Mesendoderm (in vitro differentiated cells): ENCODE measurements at regions not wholly inside any gene's neighbourhood (a gene's known extent, or its start where the extent isn't known, plus 50 kb on each side); places are given as distances from the start of the nearest gene placed in this dataset.
A peak's percentile ranks its signal among the peaks of the same experiment; 100 is the strongest.

ENCODE experiments used
- DNase-seq: peaks from one replicate; pipeline ENCODE4 v3.0.0; 2013
- H2AK5ac ChIP-seq: 2 replicates; pipeline ENCODE4 v1.6.1; 2013; ENCODE audit warnings: low read length, inconsistent platforms
- H2BK120ac ChIP-seq: 2 replicates; pipeline ENCODE4 v1.6.1; 2013; ENCODE audit warnings: low read depth, mild to moderate bottlenecking, low read length, moderate library complexity, mixed read lengths
- H2BK15ac ChIP-seq: replicated peaks from 2 replicates; pipeline ENCODE4 v1.6.1; 2013; ENCODE audit warnings: low read depth, mild to moderate bottlenecking, moderate library complexity
- H2BK5ac ChIP-seq: 2 replicates; pipeline ENCODE4 v1.6.1; 2013; ENCODE audit warnings: low read length, inconsistent platforms
- H3K18ac ChIP-seq: 2 replicates; pipeline ENCODE4 v1.6.1; 2013; ENCODE audit warnings: mild to moderate bottlenecking, low read length, mixed read lengths
- H3K23ac ChIP-seq: one replicate; pipeline ENCODE4 v1.6.1; 2013; ENCODE audit warnings: low read length
- H3K27ac ChIP-seq: 2 replicates; pipeline ENCODE4 v1.5.1; 2013; ENCODE audit warnings: low read depth, mild to moderate bottlenecking, inconsistent platforms, low read length, moderate library complexity
- H3K27me3 ChIP-seq: 2 replicates; pipeline ENCODE4 v1.6.1; 2013; ENCODE audit warnings: low read length, control low read depth, mild to moderate bottlenecking, inconsistent platforms; ENCODE audit not compliant: insufficient read depth, poor library complexity
- H3K36me3 ChIP-seq: 2 replicates; pipeline ENCODE4 v1.6.1; 2013; ENCODE audit warnings: low read length, inconsistent platforms; ENCODE audit not compliant: control insufficient read depth, insufficient read depth
- H3K4ac ChIP-seq: one replicate; pipeline ENCODE4 v1.6.1; 2013; ENCODE audit warnings: low read depth, mild to moderate bottlenecking, low read length, moderate library complexity
- H3K4me1 ChIP-seq: 2 replicates; pipeline ENCODE4 v1.6.1; 2013; ENCODE audit warnings: low read depth, low read length, inconsistent platforms; ENCODE audit not compliant: control insufficient read depth
- H3K4me2 ChIP-seq: 2 replicates; pipeline ENCODE4 v1.6.1; 2013; ENCODE audit warnings: low read length
- H3K4me3 ChIP-seq: 2 replicates; pipeline ENCODE4 v1.5.1; 2013; ENCODE audit warnings: mild to moderate bottlenecking, low read length
- H3K56ac ChIP-seq: one replicate; pipeline ENCODE4 v1.6.1; 2013; ENCODE audit warnings: low read length
- H3K79me1 ChIP-seq: 2 replicates; pipeline ENCODE4 v1.6.1; 2013; ENCODE audit warnings: low read length, inconsistent platforms
- H3K79me2 ChIP-seq: 2 replicates; pipeline ENCODE4 v1.6.1; 2013; ENCODE audit warnings: mild to moderate bottlenecking, low read length; ENCODE audit not compliant: control insufficient read depth, insufficient read depth
- H3K9ac ChIP-seq: 2 replicates; pipeline ENCODE4 v1.6.1; 2013; ENCODE audit warnings: low read length, inconsistent platforms
- H4K5ac ChIP-seq: one replicate; pipeline ENCODE4 v1.6.1; 2013; ENCODE audit warnings: low read length
- H4K8ac ChIP-seq: one replicate; pipeline ENCODE4 v1.6.1; 2013; ENCODE audit warnings: low read depth, mild to moderate bottlenecking, control low read depth, low read length, moderate library complexity
- WGBS: extraction: QIAGEN DNeasy Blood & Tissue Kit; methylation state at CpG from one replicate; pipeline ENCODE4 v1.1.7; 2013; ENCODE audit warnings: low lambda C conversion rate, missing lambda C conversion rate; ENCODE audit not compliant: insufficient coverage; ENCODE audit errors: extremely low coverage; 5-methylcytosine and 5-hydroxymethylcytosine counted together

GRCh38 chr3:34203386-34203785, 405.0 kb downstream of the PDCD6IP start:
- Histone ChIP-seq H3K36me3 (no peaks in the 10 kb centered on the region), H4K8ac (no peak overlapping the region), H3K56ac (no peak overlapping the region), H3K23ac (no peak overlapping the region), H3K4me3 (no peak overlapping the region), H2AK5ac (no peak overlapping the region), H3K4me2 (no peak overlapping the region), H3K4me1 (no peaks in the 10 kb centered on the region), H2BK5ac (no peak overlapping the region), H2BK120ac (no peak overlapping the region), H4K5ac (no peak overlapping the region), H2BK15ac (no peak overlapping the region), H3K79me1 (no peaks in the 10 kb centered on the region), H3K27me3 (no peaks in the 10 kb centered on the region), H3K27ac (no peak overlapping the region), H3K18ac (no peak overlapping the region), H3K79me2 (no peaks in the 10 kb centered on the region), H3K9ac (no peak overlapping the region), H3K4ac (no peak overlapping the region)
- no CpG with 5 or more reads among the region's 4 CpGs for WGBS
- no peak for DNase-seq

- Histone ChIP-seq H2BK15ac (no peak overlapping the region), H3K18ac (no peak overlapping the region), H3K4me2 (no peak overlapping the region), H3K27ac (no peak overlapping the region), H3K4ac (no peak overlapping the region), H3K9ac (no peak overlapping the region), H3K56ac (no peak overlapping the region), H3K79me1 (no peaks in the 10 kb centered on the region), H3K79me2 (no peaks in the 10 kb centered on the region), H3K4me1 (no peaks in the 10 kb centered on the region), H3K23ac (no peak overlapping the region), H4K8ac (no peak overlapping the region), H2BK120ac (no peak overlapping the region), H3K4me3 (no peak overlapping the region), H2BK5ac (no peak overlapping the region), H4K5ac (no peak overlapping the region), H2AK5ac (no peak overlapping the region), H3K27me3 (no peaks in the 10 kb centered on the region), H3K36me3 (no peaks in the 10 kb centered on the region)
- DNase-seq, result peak; percentile 37
- no CpG with 5 or more reads among the region's 2 CpGs for WGBS
Observed at GRCh38 chr3:34207002-34207401, 408.6 kb downstream of the PDCD6IP start.

- Histone ChIP-seq H2BK15ac (no peak overlapping the region), H3K23ac (no peak overlapping the region), H3K56ac (no peak overlapping the region), H2BK120ac (no peak overlapping the region), H3K18ac (no peak overlapping the region), H3K4ac (no peak overlapping the region), H3K27ac (no peak overlapping the region), H3K9ac (no peak overlapping the region), H3K27me3 (no peaks in the 10 kb centered on the region), H4K5ac (no peak overlapping the region), H2AK5ac (no peak overlapping the region), H3K4me2 (no peak overlapping the region), H4K8ac (no peak overlapping the region), H3K4me1 (no peaks in the 10 kb centered on the region), H3K79me1 (no peaks in the 10 kb centered on the region), H3K4me3 (no peak overlapping the region), H3K36me3 (no peaks in the 10 kb centered on the region), H3K79me2 (no peaks in the 10 kb centered on the region), H2BK5ac (no peak overlapping the region)
- no CpG with 5 or more reads among the region's 1 CpG for WGBS
- no peak for DNase-seq
Observed at GRCh38 chr3:34207806-34208205, 409.4 kb downstream of the PDCD6IP start.

GRCh38 chr3:34212175-34212574, 413.7 kb downstream of the PDCD6IP start:
- no peak for DNase-seq
- Histone ChIP-seq H3K4me2 (no peak overlapping the region), H2AK5ac (no peak overlapping the region), H2BK120ac (no peak overlapping the region), H3K79me2 (no peaks in the 10 kb centered on the region), H4K8ac (no peak overlapping the region), H3K4me3 (no peak overlapping the region), H3K23ac (no peak overlapping the region), H3K56ac (no peak overlapping the region), H4K5ac (no peak overlapping the region), H2BK5ac (no peak overlapping the region), H3K9ac (no peak overlapping the region), H3K27me3 (no peaks in the 10 kb centered on the region), H3K79me1 (no peaks in the 10 kb centered on the region), H3K18ac (no peak overlapping the region), H3K4ac (no peak overlapping the region), H3K27ac (no peak overlapping the region), H3K36me3 (no peaks in the 10 kb centered on the region), H3K4me1 (no peaks in the 10 kb centered on the region), H2BK15ac (no peak overlapping the region)
- no CpG with 5 or more reads among the region's 2 CpGs for WGBS

GRCh38 chr3:34212656-34213055, 414.2 kb downstream of the PDCD6IP start:
- Histone ChIP-seq H3K36me3 (no peaks in the 10 kb centered on the region), H3K9ac (no peak overlapping the region), H3K18ac (no peak overlapping the region), H3K79me2 (no peaks in the 10 kb centered on the region), H2BK5ac (no peak overlapping the region), H4K8ac (no peak overlapping the region), H2AK5ac (no peak overlapping the region), H3K27ac (no peak overlapping the region), H3K79me1 (no peaks in the 10 kb centered on the region), H2BK120ac (no peak overlapping the region), H4K5ac (no peak overlapping the region), H3K4me1 (no peaks in the 10 kb centered on the region), H3K23ac (no peak overlapping the region), H3K27me3 (no peaks in the 10 kb centered on the region), H3K4ac (no peak overlapping the region), H3K4me3 (no peak overlapping the region), H2BK15ac (no peak overlapping the region), H3K56ac (no peak overlapping the region), H3K4me2 (no peak overlapping the region)
- no peak for DNase-seq
- WGBS, result no CpG with 5 or more reads among the region's 4 CpGs

GRCh38 chr3:34213478-34213877, 415.0 kb downstream of the PDCD6IP start:
- no peak overlapping the region for H3K4me3 ChIP-seq
- DNase-seq, result peak; percentile 21
- H3K4me1 ChIP-seq, result no peaks in the 10 kb centered on the region
- no peak overlapping the region for H3K18ac ChIP-seq
- no peak overlapping the region for H3K4me2 ChIP-seq
- no peaks in the 10 kb centered on the region for H3K27me3 ChIP-seq
- no peaks in the 10 kb centered on the region for H3K79me2 ChIP-seq
- no peak overlapping the region for H3K56ac ChIP-seq
- H2BK15ac ChIP-seq, result no peak overlapping the region
- no peak overlapping the region for H3K27ac ChIP-seq
- no peaks in the 10 kb centered on the region for H3K79me1 ChIP-seq
- no peak overlapping the region for H2AK5ac ChIP-seq
- H4K8ac ChIP-seq, result no peak overlapping the region
- no peak overlapping the region for H3K4ac ChIP-seq
- no peak overlapping the region for H2BK120ac ChIP-seq
- no peak overlapping the region for H4K5ac ChIP-seq
- no peak overlapping the region for H3K9ac ChIP-seq
- no peak overlapping the region for H2BK5ac ChIP-seq
- H3K36me3 ChIP-seq, result no peaks in the 10 kb centered on the region
- no CpG with 5 or more reads among the region's 4 CpGs for WGBS
- no peak overlapping the region for H3K23ac ChIP-seq
